Activated T-helper 1 cell treated with anti-CD3 and anti-CD28 coated beads, Interleukin-2, amount 50 U/mL, for 16 hours (primary cell): ENCODE measurements at regions not wholly inside any gene's neighbourhood (a gene's known extent, or its start where the extent isn't known, plus 50 kb on each side); places are given as distances from the start of the nearest gene placed in this dataset.
"Not testable (repeated sequence)": the region's sequence is repeated elsewhere in the genome, so short reads cannot be mapped to it uniquely, and the experiment has no call there.

Source experiments
- DNase-seq, 2 donors: peaks; one replicate each; pipeline ENCODE4 v3.0.0-alpha.2; 2020; ENCODE audit warnings: low read depth in 1 of 2, low spot score in 1 of 2

GRCh38 chr13:87166348-87166747 is 504.8 kb upstream of the SLITRK5 start:
- DNase-seq: no peak

GRCh38 chr13:87168390-87168789 is 502.8 kb upstream of the SLITRK5 start:
- no peak for DNase-seq

- DNase-seq: no peak
These were observed 501.8 kb upstream of the SLITRK5 start for GRCh38 chr13:87169337-87169736.

GRCh38 chr13:87172166-87172835 is 498.9 kb upstream of the SLITRK5 start:
- DNase-seq: no peak

- DNase-seq: not testable (repeated sequence)
These were observed 486.0 kb upstream of the SLITRK5 start for GRCh38 chr13:87185138-87185537.

GRCh38 chr13:87186647-87187046 is 484.5 kb upstream of the SLITRK5 start:
- not testable (repeated sequence) for DNase-seq

GRCh38 chr13:87191485-87191884 is 479.7 kb upstream of the SLITRK5 start:
- DNase-seq: not testable (repeated sequence)

- DNase-seq: no peak
These were observed 472.8 kb upstream of the SLITRK5 start for GRCh38 chr13:87198371-87198770.

GRCh38 chr13:87206708-87207107 is 464.5 kb upstream of the SLITRK5 start:
- DNase-seq: no peak

GRCh38 chr13:87207280-87208003 is 463.7 kb upstream of the SLITRK5 start:
- DNase-seq: no peak

- DNase-seq: no peak
These were observed 462.5 kb upstream of the SLITRK5 start for GRCh38 chr13:87208636-87209035.

- DNase-seq: no peak
These were observed 436.2 kb upstream of the SLITRK5 start for GRCh38 chr13:87234981-87235380.

- no peak for DNase-seq
These were observed 435.6 kb upstream of the SLITRK5 start for GRCh38 chr13:87235621-87236020.

GRCh38 chr13:87244256-87244890 is 426.8 kb upstream of the SLITRK5 start:
- DNase-seq: no peak

- not testable (repeated sequence) for DNase-seq
These were observed 421.3 kb upstream of the SLITRK5 start for GRCh38 chr13:87249847-87250246.

GRCh38 chr13:87255394-87255793 is 415.8 kb upstream of the SLITRK5 start:
- no peak for DNase-seq

GRCh38 chr13:87259479-87260083 is 411.6 kb upstream of the SLITRK5 start:
- no peak for DNase-seq

GRCh38 chr13:87274209-87274819 is 396.9 kb upstream of the SLITRK5 start:
- DNase-seq: no peak

GRCh38 chr13:87280139-87280538 is 391.0 kb upstream of the SLITRK5 start:
- DNase-seq: no peak

- DNase-seq: no peak
These were observed 383.4 kb upstream of the SLITRK5 start for GRCh38 chr13:87287721-87288120.

GRCh38 chr13:87295636-87296035 is 375.5 kb upstream of the SLITRK5 start:
- DNase-seq: no peak
